Mammary epithelial cell (primary cell): ENCODE measurements at regions not wholly inside any gene's neighbourhood (a gene's known extent, or its start where the extent isn't known, plus 50 kb on each side); places are given as distances from the start of the nearest gene placed in this dataset.

Experiments
- CTCF ChIP-seq, 2 donors: IDR thresholded peaks in 1 of 2; conservative IDR thresholded peaks in 1 of 2; 2 replicates each; pipeline ENCODE4 v1.5.1; 2011 to 2012; ENCODE audit warnings: inconsistent platforms in 2 of 2, low read length in 2 of 2, mild to moderate bottlenecking in 2 of 2, control low read depth in 1 of 2, low read depth in 1 of 2; ENCODE audit not compliant: insufficient read depth in 1 of 2; ENCODE audit errors: extremely low read depth in 1 of 2
- EZH2 ChIP-seq: IDR thresholded peaks from 2 replicates; pipeline ENCODE4 v1.6.1; 2012; ENCODE audit warnings: low read length, inconsistent platforms, borderline replicate concordance

GRCh38 chr7:91378131-91378530 is 113.9 kb downstream of the FZD1 start:
- TF ChIP-seq CTCF (conservative IDR thresholded peaks at IDR 0.05 in 1 of 2, IDR thresholded peaks at IDR 0.05 in 1 of 2; ENCODE audit: extremely low read depth in 1 of 2, insufficient read depth in 1 of 2, low read depth in 1 of 2, low read length in 2 of 2) (no peak), EZH2 (no peak)
